Upper lobe of right lung (tissue), 1 donor: ENCODE measurements at regions not wholly inside any gene's neighbourhood (a gene's known extent, or its start where the extent isn't known, plus 50 kb on each side); places are given as distances from the start of the nearest gene placed in this dataset.

ENCODE experiments used
- ATAC-seq: fragments of 200-7000 bp; cut with Tn5 transposase; one replicate; pipeline ENCODE4 v1.9.1; 2020; ENCODE audit warnings: mild to moderate bottlenecking, moderate library complexity
- DNase-seq: peaks from one replicate; pipeline ENCODE4 v3.0.0-alpha.2; 2020
- H3K27ac ChIP-seq: fragments of 200-600 bp; one replicate; pipeline ENCODE4 v1.8.0; 2022
- H3K27me3 ChIP-seq: fragments of 200-600 bp; one replicate; pipeline ENCODE4 v1.8.0; 2022; ENCODE audit warnings: mild to moderate bottlenecking
- H3K36me3 ChIP-seq: fragments of 200-600 bp; one replicate; pipeline ENCODE4 v1.8.0; 2022
- H3K4me1 ChIP-seq: fragments of 200-600 bp; one replicate; pipeline ENCODE4 v1.8.0; 2022
- H3K4me3 ChIP-seq: fragments of 200-600 bp; one replicate; pipeline ENCODE4 v1.8.0; 2022; ENCODE audit warnings: mild to moderate bottlenecking
- H3K9me3 ChIP-seq: fragments of 200-600 bp; one replicate; pipeline ENCODE4 v1.8.0; 2022
- CTCF ChIP-seq: fragments of 200-600 bp; IDR thresholded peaks from one replicate; pipeline ENCODE4 v1.8.0; 2022; ENCODE audit warnings: antibody characterized with exemption
- intact Hi-C: fragments of 100-400 bp; cut with DNase I; formaldehyde crosslinking; loops from one replicate; pipeline ENCODE4 v1.11.0; 2022
- donor health status: DM: no; HTN: yes; CAD: no; lungs with severe emphysema.

- DNase-seq: no peak
- intact Hi-C loops: no loop called here
- H3K27ac ChIP-seq: no peak overlapping the region
- no peaks in the 10 kb centered on the region for H3K36me3 ChIP-seq
- no peaks in the 10 kb centered on the region for H3K9me3 ChIP-seq
- no peak overlapping the region for H3K4me3 ChIP-seq
- ATAC-seq: no peak
- TF ChIP-seq CTCF: no peak
- no peaks in the 10 kb centered on the region for H3K4me1 ChIP-seq
- no peaks in the 10 kb centered on the region for H3K27me3 ChIP-seq
Measured at GRCh38 chr15:93478947-93479346, 389.9 kb upstream of the RGMA start.

- ATAC-seq: peak; percentile 90
Measured at GRCh38 chr15:93477721-93478120, 388.7 kb upstream of the RGMA start.

GRCh38 chr15:93477188-93477587 is 388.2 kb upstream of the RGMA start:
- Histone ChIP-seq H3K4me1 (no peaks in the 10 kb centered on the region), H3K27ac (no peak overlapping the region), H3K36me3 (no peaks in the 10 kb centered on the region), H3K27me3 (no peaks in the 10 kb centered on the region), H3K4me3 (no peak overlapping the region), H3K9me3 (no peaks in the 10 kb centered on the region)
- intact Hi-C loops: no loop called here
- no peak for ATAC-seq
- no peak for DNase-seq
- TF ChIP-seq CTCF: no peak

More at GRCh38 chr15:93477721-93478120, 388.7 kb upstream of the RGMA start:
- intact Hi-C loops: no loop called here
- no peaks in the 10 kb centered on the region for H3K9me3 ChIP-seq
- H3K27me3 ChIP-seq: no peaks in the 10 kb centered on the region
- TF ChIP-seq CTCF: peak; percentile 25
- no peaks in the 10 kb centered on the region for H3K4me1 ChIP-seq
- H3K4me3 ChIP-seq: no peak overlapping the region
- H3K36me3 ChIP-seq: no peaks in the 10 kb centered on the region
- DNase-seq: no peak
- H3K27ac ChIP-seq: no peak overlapping the region

GRCh38 chr15:93476491-93477177 is 387.6 kb upstream of the RGMA start:
- intact Hi-C loops: no loop called here

GRCh38 chr15:93474728-93475127 is 385.7 kb upstream of the RGMA start:
- Histone ChIP-seq H3K4me1 (no peaks in the 10 kb centered on the region), H3K27me3 (no peaks in the 10 kb centered on the region), H3K9me3 (no peaks in the 10 kb centered on the region), H3K36me3 (no peaks in the 10 kb centered on the region), H3K4me3 (no peak overlapping the region), H3K27ac (no peak overlapping the region)
- no peak for TF ChIP-seq CTCF
- no peak for ATAC-seq
- intact Hi-C loops: no loop called here
- DNase-seq: no peak

More at GRCh38 chr15:93476491-93477177, 387.6 kb upstream of the RGMA start:
- no peaks in the 10 kb centered on the region for H3K4me1 ChIP-seq
- no peak overlapping the region for H3K27ac ChIP-seq
- no peaks in the 10 kb centered on the region for H3K27me3 ChIP-seq
- no peaks in the 10 kb centered on the region for H3K9me3 ChIP-seq
- no peak overlapping the region for H3K4me3 ChIP-seq
- H3K36me3 ChIP-seq: no peaks in the 10 kb centered on the region
- ATAC-seq (no peak), DNase-seq (no peak)
- no peak for TF ChIP-seq CTCF

GRCh38 chr15:93469994-93470393 is 381.0 kb upstream of the RGMA start:
- Histone ChIP-seq H3K36me3 (no peaks in the 10 kb centered on the region), H3K27ac (no peak overlapping the region), H3K27me3 (no peaks in the 10 kb centered on the region), H3K4me3 (no peak overlapping the region), H3K4me1 (no peaks in the 10 kb centered on the region), H3K9me3 (no peaks in the 10 kb centered on the region)
- intact Hi-C loops: no loop called here
- ATAC-seq (no peak), DNase-seq (no peak)
- TF ChIP-seq CTCF: no peak
